ENCODE measurements at regions not wholly inside any gene's neighbourhood (a gene's known extent, or its start where the extent isn't known, plus 50 kb on each side); places are given as distances from the start of the nearest gene placed in this dataset.

DNA sequence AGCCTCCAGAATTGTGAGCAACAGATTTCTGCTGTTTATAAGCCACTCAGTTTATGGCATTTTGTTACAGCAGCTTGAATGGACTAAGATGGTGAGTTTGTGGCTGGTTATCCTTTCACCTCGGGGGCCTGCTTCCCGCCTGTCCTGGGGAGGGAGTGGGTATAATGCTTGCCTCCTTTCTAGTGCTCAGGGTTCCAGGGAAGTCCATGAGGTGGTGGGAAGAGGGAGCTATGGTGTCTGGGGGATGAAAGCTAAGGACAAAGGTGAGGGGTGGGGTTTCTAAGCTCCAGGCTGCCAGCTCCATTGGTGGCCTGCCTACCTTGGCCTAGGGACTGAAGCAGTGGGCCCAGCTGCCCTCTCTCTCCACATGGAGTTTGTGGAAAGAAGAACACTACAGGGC is 50.2 kb upstream of the SDK2 start:
- no peak for DNase-seq

DNA sequence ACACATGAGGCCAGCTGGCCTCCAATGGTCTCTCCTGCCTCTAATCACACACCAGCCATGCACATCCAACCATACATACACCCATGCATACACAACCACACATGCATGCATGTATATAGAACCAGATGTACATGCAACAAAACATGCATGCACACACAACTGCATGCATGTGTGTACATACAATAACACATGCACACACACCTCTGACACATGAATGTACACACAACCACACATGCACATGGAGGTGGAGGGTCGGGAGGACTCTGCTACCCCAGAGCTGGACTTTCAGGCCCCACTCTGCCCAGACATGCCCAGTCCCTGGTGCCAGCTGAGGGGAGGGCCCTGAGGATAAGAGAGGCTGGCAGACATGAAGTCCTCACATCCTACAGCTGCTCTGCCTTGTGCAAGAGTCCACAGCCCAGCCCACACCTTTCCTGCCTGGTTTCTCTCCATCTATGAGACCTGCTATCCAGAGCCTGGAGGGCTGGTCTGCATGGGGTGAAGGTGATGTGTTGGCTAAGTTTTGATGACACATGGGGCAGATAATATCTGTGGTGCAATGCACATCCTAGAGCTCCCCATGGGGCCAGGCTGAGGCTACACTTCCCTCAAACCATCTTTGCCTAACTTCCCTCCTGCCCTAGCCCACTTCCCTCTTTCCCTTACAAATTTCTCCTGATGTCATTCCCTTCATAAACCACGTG is 50.9 kb upstream of the SDK2 start:
- no peak for DNase-seq

- no peak for DNase-seq
Measured at GRCh38 chr17:73696251-73696650, 52.0 kb upstream of the SDK2 start.

- DNase-seq, result peak; percentile 92
Measured at GRCh38 chr17:73697872-73698271, 53.6 kb upstream of the SDK2 start.

- DNase-seq, result no peak
Measured at GRCh38 chr17:73698966-73699365, 54.7 kb upstream of the SDK2 start.

DNA sequence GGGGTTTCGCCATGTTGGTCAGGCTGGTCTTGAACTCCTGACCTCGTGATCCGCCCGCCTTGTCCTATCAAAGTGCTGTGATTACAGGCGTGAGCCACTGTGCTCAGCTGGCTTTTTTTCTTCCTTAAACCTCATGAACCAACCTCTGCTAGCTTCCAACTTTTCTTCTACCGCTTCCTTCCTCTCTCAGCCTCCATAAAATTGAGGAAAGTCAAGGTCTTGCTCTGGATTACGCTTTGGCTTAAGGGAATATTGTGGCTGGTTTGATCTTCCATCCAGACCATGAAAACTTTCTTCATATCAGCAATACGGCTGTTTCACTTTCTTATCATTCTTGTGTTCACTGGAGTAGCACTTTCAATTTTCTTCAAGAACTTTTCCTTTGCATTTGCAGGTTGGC is 57.5 kb upstream of the SDK2 start:
- DNase-seq, result no peak

DNA sequence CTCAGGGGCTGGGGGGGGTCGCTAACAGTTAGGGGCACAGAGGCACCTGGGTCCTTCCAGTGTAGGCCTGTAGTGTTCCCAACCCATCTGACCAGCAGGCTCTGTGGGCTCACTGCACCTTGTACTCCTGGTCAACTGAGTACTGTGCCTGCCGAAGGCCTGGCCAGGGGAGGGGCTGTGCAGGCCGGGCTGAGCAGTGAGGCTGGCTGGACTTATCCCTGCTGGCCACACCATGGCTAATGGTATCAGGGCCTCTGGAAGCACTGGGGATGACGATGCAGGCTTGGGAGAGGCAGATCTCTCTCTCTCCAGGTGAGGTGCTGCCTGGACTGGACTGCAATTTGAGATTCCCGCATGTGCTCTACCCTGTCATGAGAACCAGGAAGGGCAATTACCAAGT is 58.9 kb upstream of the SDK2 start:
- DNase-seq, result no peak

GRCh38 chr17:73703917-73704316 is 59.7 kb upstream of the SDK2 start:
- DNase-seq, result no peak

DNA sequence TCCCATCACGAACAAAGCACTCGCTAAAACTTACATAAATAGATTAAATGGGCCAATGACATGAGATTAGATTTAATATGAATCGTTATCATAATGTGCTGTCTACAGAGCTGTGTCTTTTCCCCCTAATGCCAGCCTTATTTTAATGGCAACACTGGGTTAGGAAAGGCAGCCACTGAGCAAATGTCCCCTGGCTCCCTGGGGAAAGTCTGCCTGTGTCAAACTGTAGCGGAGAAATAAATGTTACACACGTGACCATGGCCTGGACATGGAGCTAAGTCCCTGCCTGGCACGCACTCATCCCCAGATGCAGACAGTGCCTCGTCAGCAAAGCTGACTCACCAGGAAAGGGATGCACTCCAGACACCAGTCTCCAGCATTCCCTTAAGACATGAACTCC is 61.3 kb upstream of the SDK2 start:
- DNase-seq, result peak; percentile 64

GRCh38 chr17:73706428-73706827 is 62.2 kb upstream of the SDK2 start:
- peak; percentile 70 for DNase-seq

- peak; percentile 61 for DNase-seq
Measured at GRCh38 chr17:73706858-73707257, 62.6 kb upstream of the SDK2 start.

DNA sequence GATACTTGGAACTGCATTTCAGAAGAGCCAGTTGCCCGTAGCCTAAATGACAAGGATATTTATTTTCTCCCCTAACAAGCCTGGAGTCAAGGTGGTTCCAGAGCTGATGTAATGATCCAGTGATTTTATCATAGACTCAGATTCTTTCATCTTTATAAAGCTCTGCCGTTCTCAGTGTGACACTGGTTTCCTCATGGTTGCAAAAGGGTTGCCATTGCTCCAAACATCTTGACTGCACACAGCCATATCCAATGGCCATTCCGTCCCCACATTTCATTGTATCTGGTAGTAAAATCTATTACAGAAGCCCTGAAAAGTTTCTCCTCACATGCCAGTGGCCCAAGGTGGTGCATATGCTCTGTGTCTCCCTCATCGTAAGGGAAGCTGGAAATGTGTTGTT is 63.1 kb upstream of the SDK2 start:
- DNase-seq, result no peak

GRCh38 chr17:73710095-73710592 is 65.9 kb upstream of the SDK2 start:
- DNase-seq, result peak; percentile 62

DNA sequence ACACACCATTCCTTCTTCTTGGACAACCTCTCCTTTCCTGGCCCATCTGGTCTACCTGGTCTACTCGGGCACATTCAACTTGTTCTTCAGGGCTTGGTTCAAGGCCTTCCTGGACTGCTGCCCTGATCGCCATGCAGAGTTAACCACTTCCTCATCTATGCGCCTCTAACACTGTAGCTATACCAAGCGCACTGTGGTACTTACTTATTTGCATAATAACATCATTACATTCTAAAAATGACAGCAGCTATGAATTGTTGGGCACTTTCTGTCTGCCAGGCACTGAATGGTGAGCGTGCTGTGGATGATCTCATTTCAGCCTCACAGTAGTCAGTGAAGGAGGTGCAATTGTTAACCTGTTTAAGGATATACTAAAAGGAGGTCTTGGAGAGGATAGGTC is 66.9 kb upstream of the SDK2 start:
- DNase-seq, result no peak

DNA sequence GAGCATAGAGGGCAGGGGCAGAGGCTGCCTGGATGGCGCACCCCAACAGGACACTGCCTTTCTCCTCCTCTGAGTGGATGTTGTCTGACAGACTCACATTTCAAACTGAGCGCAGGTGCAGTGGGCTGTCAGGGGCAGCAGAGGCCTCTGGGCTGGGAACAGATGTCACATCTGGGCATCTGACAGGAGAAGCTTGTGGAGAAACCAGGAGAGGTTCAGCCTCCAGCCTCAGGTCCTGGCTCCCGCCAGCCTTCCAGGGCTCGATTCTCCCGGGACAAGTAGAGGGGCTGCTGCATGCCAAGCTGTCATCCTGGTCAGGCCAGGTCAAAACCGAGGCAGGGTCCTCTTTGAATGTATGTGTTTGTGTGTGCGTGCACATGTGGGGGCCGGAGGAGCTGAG is 67.7 kb upstream of the SDK2 start:
- no peak for DNase-seq

DNA sequence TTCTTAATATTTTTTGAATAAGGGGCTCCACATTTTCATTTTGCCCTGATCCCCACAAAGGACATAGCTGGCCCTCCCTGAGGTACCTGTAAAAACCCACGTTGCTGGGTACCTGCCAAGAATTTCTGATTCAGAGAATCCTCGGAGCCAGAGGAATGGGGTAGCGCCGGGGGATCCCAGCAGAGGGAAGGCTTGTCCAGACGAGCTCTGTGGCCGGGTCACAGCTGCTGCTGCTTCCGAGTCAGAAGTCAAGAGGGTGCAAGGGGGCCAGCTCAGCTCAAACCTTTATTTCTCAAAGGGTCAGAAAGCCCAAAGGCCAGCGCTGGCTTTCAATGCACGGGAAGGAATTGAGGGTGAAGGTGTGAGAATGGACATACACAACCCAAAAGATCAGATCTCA is 68.9 kb upstream of the SDK2 start:
- DNase-seq, result no peak

DNA sequence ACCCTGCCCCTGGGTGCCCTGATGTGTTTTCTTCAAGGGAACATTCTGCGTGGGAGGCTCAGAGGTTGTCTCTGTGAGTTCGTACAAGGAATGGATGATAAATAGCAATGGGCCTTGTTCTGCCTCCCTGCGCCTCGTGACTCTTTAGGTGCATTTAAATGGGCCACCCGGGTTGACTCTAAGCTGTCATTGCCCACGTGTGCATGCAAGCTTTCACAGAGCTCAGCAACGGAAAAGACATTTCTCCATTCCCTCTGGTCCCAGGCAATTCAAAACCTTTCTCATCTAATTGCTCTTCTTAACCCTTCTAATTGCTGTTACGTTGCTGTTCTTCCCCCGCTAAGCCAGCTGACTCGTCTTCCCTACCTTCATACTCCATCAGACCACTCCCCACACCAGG is 71.5 kb upstream of the SDK2 start:
- no peak for DNase-seq

DNA sequence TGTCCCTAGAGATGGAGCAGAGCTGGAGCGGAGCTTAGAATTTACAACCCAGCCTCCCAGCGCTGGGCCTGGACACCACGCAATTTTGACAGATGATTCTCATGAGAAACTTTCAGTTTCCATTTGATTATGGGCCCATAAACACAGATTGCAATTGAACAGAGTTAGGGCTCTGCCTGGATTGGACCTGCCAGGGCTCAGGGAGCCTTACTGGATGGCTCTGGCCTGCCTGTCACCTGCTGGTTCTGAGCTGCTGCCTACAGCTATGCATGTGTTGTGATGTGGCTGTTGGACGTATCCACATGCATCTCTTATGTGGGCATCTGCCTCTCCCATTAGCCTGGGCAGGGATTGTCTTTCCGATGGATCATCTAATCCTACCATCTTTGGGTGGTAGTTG is 73.4 kb upstream of the SDK2 start:
- no peak for DNase-seq

- DNase-seq, result no peak
Measured at GRCh38 chr17:73718362-73718761, 74.1 kb upstream of the SDK2 start.

DNA sequence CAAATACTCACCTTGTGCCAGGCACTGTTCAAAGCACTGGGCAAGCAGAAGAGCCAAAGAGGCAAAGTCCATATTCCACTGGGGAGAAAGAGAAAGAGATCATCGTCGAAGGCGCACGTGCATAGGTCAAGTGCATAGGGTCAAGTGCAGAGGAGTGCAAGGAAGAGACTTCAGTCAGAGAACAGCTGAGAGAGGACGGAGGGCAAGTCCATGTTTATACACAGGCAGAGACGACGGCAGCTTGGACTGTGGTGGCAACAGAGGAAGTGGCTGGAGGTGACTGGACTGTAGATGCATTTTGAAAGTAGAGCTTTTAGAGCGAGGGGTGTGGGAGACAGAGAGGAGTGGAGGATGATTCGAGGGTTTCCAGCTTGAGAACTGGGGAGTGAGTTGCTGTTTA is 74.7 kb upstream of the SDK2 start:
- DNase-seq, result no peak

DNA sequence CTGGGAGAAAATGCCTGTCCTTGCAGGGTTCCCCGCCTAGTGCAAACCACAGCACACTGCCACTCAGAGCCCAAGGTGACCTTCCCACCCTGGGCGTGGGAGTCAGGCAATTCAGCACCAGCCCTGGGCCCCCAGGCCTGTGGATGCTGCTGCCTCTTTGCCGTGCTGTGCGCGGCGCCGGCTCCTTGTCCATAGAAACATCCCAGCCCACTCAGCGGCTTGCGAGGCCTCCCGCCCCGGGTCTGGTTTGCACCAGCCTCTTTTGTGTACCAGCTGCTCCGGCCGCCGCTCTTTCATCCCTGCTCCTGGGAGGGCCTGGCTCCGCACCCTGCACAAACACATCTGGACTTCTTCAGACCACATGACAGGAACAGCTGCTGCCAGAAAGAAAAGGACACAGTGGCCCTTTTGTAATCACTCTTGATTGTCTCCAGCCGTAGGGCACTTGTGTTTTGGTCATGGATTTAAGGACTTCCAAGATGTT is 75.4 kb upstream of the SDK2 start:
- peak; percentile 79 for DNase-seq

- no peak for DNase-seq
Measured at GRCh38 chr17:73720187-73720834, 76.1 kb upstream of the SDK2 start.

DNA sequence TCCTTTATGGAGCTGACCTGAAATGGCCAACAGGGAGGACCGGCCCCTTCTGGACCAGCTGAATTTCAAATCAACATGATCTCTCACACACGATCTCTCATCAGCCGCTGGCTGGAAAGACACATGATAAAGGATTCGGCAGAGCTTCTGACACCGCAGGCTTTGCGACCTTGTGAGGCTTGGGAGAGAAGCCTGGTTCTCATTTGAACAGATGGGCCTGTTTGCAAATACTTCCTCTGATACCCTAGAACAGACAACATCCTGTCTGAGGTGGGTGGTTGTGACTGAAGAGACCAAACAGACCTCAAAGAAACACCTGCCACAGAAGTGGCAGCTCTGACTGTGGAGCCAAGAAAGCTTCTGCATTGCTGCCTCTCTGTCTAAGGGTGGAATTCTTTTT is 77.9 kb upstream of the SDK2 start:
- DNase-seq, result peak; percentile 63

- no peak for DNase-seq
Measured at GRCh38 chr17:73723317-73723716, 79.1 kb upstream of the SDK2 start.

DNA sequence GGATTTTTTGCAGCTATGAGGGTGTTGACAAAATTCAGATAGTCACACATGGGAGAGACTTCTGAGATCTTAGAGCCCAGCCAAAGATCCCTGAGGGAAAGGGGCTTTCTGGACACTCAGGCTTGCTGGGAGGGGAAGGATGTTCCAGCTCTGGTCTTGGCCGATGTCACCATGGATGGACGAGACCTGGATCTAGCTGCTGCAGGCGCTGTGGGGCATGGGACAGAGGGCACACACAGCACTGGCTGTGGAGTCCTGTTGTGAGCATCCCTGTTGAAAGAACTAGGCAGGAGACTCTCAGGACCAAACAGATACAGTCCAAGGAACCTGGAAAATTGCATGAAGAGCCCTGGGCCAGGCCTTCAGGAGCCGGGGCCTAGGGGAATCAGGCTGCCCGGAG is 80.1 kb upstream of the SDK2 start:
- DNase-seq, result no peak
